Activated T-cell treated with anti-CD3 and anti-CD28 coated beads, Interleukin-2, amount 50 U/mL, for 4 hours (primary cell): ENCODE measurements at regions not wholly inside any gene's neighbourhood (a gene's known extent, or its start where the extent isn't known, plus 50 kb on each side); places are given as distances from the start of the nearest gene placed in this dataset.

ENCODE experiments used
- ATAC-seq, 2 donors: fragments of 200-7000 bp; cut with Tn5 transposase; one replicate each; pipeline ENCODE4 v1.10.0; 2021
- DNase-seq: peaks from one replicate; pipeline ENCODE4 v3.0.0-alpha.2; 2020
- H3K27me3 Mint-ChIP-seq: one replicate; pipeline ENCODE4 v1.8.0; 2021; ENCODE audit warnings: low read depth, mixed read lengths
- H3K36me3 Mint-ChIP-seq: one replicate; pipeline ENCODE4 v1.8.0; 2022; ENCODE audit warnings: mixed read lengths; ENCODE audit not compliant: insufficient read depth
- H3K4me1 Mint-ChIP-seq: one replicate; pipeline ENCODE4 v1.8.0; 2021; ENCODE audit warnings: low read depth, mixed read lengths
- H3K4me3 Mint-ChIP-seq: one replicate; pipeline ENCODE4 v1.8.0; 2021; ENCODE audit warnings: mild to moderate bottlenecking, moderate library complexity, mixed read lengths
- H3K9me3 Mint-ChIP-seq: one replicate; pipeline ENCODE4 v1.8.0; 2021; ENCODE audit warnings: mixed read lengths

DNA sequence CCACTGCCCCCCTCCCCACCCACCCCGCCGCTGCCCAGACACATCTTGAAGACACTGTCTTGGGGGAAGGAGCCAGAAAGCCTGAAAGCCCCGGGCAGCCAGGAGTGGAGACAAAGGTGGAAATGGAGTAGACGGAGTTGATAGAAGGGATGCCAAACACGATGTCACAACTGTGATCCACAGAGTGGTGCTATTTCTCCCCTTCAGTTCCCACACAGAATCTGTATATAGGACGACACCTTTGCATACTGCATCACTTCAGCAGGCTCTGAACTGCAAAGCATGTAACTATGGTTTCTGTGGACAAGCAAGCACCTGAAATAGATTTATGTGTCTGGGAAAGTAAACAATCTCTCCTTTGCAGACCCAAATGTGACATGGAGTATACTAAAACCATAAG, 56.4 kb upstream of the F13A1 start:
- ATAC-seq: no peak
- Mint-ChIP-seq H3K4me3 (no peak overlapping the region), H3K27me3 (peaks cover 2% of the 10 kb centered on the region), H3K4me1 (no peaks in the 10 kb centered on the region), H3K9me3 (no peaks in the 10 kb centered on the region), H3K36me3 (no peaks in the 10 kb centered on the region)
- no peak for DNase-seq

DNA sequence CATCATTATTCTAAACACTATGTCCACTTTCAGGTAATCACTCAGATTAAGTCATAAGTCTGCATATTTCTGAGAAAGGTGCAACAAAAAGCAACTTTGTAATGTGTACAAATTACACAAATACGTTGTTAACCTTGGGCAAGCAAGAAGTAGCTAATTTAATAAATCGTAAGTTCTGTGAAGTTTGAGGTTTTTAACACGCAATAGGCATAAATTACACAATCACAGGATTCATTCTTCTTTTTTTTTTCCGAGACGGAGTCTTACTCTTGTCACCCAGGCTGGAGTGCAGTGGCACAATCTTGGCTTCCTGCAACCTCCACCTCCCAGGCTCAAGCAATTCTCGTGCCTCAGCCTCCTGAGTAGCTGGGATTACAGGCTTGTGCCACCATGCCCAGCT, 57.2 kb upstream of the F13A1 start:
- Mint-ChIP-seq H3K36me3 (no peaks in the 10 kb centered on the region), H3K27me3 (peaks cover 2% of the 10 kb centered on the region), H3K9me3 (no peaks in the 10 kb centered on the region), H3K4me1 (no peaks in the 10 kb centered on the region), H3K4me3 (no peak overlapping the region)
- ATAC-seq: no peak
- DNase-seq: no peak

DNA sequence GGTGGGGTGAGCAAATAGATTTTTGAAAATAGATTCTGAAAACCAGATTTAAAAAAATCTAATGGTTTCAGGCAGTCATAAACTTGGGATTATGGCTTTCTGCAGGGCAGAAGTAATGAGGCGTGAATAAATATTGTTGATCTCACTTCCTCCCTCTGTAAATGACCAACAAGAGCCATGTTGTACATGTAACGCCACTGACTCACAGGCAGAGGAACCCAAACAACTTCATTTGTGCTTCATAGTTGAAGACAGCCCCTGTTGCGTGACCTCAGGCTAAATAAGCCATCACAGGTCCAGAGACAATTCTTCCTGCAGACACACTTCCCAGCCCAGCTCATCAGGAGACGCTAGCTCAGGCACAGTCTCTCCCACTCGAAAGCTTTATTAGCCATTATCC, 59.1 kb upstream of the F13A1 start:
- H3K4me3 Mint-ChIP-seq: no peak overlapping the region
- no peak for DNase-seq
- H3K27me3 Mint-ChIP-seq: peaks cover 2% of the 10 kb centered on the region
- H3K9me3 Mint-ChIP-seq: no peaks in the 10 kb centered on the region
- ATAC-seq: no peak
- H3K36me3 Mint-ChIP-seq: no peaks in the 10 kb centered on the region
- H3K4me1 Mint-ChIP-seq: no peaks in the 10 kb centered on the region

DNA sequence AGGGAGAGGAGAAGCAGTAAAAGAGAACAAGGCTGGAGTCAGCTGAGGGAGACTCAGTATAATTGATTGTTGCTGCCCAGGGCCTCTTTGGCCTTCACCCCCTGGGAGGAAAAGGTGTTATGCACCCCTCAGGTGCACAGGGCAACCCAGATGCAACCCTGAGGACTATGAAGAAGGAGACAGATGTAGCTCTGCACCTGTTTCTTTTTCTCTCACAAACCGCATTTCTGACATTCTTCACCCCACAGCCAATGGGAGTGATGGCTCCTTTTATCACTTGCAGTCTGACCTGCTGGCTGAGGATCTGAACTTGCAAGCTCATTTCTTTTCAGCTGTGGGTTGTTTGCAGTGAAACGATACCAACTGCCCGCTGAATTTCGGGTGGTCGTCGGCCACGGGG, 64.1 kb upstream of the F13A1 start:
- no peak overlapping the region for H3K4me3 Mint-ChIP-seq
- no peaks in the 10 kb centered on the region for H3K27me3 Mint-ChIP-seq
- ATAC-seq (no peak), DNase-seq (no peak)
- H3K9me3 Mint-ChIP-seq: no peaks in the 10 kb centered on the region
- H3K36me3 Mint-ChIP-seq: no peaks in the 10 kb centered on the region
- H3K4me1 Mint-ChIP-seq: no peaks in the 10 kb centered on the region

DNA sequence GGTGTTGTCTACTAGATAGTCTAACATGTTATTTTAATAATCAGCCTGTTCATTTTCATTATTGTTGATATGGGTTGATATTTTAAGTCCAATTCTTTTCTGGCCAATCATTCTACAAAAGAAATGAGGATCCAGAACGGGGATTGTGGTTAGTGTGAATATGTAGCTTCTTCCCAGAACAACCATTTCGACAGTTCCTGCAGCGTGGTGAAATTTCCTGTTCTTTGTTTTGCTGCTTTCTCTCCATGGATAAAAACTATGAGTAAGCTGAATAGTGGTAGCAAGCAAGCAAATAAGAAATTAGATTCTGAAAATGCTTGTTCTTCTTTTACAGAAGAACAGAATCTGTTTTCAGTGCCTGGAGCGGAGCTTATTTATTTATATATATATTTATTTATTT, 65.5 kb upstream of the F13A1 start:
- ATAC-seq (no peak), DNase-seq (no peak)
- Mint-ChIP-seq H3K4me3 (no peak overlapping the region), H3K27me3 (no peaks in the 10 kb centered on the region), H3K4me1 (no peaks in the 10 kb centered on the region), H3K9me3 (no peaks in the 10 kb centered on the region), H3K36me3 (no peaks in the 10 kb centered on the region)

DNA sequence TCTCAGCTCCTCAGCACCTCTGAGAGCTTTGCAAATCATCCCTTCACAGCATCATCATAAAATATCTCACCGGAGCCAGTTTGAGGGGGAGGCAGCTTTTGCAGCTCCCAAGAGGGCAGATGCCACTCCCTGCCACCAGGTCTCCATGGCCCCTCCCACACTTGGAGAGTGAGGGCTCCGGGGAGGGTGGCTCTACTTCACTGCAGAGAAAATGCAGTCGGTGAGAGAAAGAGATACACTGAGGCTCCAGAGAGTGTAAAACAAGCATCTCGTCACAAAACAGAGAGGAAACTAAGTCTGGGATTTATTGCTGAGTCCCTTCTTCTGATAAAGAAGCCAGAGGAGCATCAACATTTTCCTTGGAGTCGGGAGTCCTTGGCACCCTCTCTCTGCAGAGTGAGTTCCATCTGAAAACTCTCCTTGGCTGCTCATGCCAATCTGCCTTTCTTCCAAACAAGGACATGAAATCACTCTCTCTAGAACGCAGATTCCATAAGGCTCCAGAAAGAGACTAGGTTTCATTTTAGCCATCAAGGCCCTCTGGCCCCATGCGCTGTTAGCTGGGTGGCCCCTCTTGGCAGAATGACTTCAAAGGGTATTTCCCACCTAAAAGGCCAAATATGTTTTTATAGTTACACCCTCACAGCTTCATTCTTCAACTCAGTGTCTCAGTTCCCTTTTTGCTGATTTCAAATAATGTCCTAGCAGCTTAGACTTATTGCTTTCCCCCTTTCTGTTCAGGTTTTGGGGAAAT, 70.6 kb upstream of the F13A1 start:
- ATAC-seq: no peak
- no peaks in the 10 kb centered on the region for H3K36me3 Mint-ChIP-seq
- H3K9me3 Mint-ChIP-seq: no peaks in the 10 kb centered on the region
- H3K4me3 Mint-ChIP-seq: no peak overlapping the region
- no peaks in the 10 kb centered on the region for H3K4me1 Mint-ChIP-seq
- no peak for DNase-seq
- H3K27me3 Mint-ChIP-seq: peaks cover 3% of the 10 kb centered on the region

DNA sequence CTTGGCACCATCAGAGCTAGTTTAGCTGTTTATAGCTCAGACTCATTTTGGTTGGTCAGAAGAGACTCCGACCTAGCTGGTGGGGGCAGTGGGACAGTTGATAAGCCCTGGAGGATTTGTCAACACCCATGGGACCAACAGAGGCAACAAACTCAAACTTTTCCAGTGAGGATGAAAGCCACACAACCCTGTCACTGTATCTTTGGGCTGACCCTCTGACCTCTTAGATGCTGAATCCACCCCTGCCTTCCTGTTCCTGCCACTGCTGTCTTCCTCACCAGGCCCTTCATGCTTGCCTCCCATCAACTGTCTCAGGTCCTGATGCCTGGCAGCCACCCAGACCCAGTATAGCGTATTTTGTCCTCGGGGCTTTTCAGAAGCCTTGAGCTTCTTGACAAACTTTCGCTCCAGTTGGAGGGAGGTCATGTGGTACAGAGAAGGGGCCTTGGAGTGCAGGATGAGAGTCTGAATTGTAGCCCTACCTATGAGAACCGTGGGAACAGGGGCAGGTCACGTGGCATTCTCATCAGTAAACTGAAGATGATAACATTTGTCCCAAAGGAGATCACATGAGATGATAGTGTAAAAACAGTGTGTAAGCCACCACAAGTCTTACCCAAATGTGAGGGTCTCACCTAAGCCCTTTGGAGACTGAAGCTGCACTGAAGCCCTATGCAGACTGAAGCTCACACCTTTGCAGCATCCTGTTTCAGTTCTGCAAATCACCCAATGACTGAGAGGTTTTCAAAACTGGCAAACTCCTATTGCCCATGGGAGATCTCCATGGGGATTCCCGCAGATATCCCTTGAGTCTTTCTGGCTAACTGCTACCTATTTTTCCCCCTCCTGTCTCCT, 72.0 kb upstream of the F13A1 start:
- ATAC-seq (no peak), DNase-seq (no peak)
- H3K9me3 Mint-ChIP-seq: no peaks in the 10 kb centered on the region
- peaks cover 9% of the 10 kb centered on the region for H3K27me3 Mint-ChIP-seq
- no peaks in the 10 kb centered on the region for H3K4me1 Mint-ChIP-seq
- no peaks in the 10 kb centered on the region for H3K36me3 Mint-ChIP-seq
- H3K4me3 Mint-ChIP-seq: no peak overlapping the region

DNA sequence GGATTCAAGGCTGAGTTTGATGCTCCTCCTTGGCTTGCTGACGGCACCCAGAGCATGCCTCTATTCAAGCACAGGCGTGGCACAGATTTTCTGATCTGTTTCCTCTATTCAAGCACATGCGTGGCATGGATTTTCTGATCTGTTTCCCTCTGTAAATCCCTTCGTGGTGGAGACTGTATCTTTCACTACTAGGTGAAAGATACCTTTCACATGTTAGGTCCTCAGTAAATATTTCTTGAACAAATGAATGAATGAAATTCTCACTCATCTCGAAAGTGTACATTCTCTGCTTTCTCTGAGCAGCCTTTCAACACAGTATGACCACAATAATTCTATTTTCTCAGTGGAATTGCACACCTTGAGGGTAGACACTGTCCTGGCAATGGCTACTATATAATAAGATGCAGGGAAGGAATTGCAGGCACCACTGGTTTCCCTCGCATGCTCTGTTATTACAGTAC, 72.6 kb upstream of the F13A1 start:
- DNase-seq (no peak), ATAC-seq (no peak)
- no peaks in the 10 kb centered on the region for H3K4me1 Mint-ChIP-seq
- H3K36me3 Mint-ChIP-seq: no peaks in the 10 kb centered on the region
- no peak overlapping the region for H3K4me3 Mint-ChIP-seq
- H3K9me3 Mint-ChIP-seq: no peaks in the 10 kb centered on the region
- H3K27me3 Mint-ChIP-seq: peaks cover 9% of the 10 kb centered on the region

DNA sequence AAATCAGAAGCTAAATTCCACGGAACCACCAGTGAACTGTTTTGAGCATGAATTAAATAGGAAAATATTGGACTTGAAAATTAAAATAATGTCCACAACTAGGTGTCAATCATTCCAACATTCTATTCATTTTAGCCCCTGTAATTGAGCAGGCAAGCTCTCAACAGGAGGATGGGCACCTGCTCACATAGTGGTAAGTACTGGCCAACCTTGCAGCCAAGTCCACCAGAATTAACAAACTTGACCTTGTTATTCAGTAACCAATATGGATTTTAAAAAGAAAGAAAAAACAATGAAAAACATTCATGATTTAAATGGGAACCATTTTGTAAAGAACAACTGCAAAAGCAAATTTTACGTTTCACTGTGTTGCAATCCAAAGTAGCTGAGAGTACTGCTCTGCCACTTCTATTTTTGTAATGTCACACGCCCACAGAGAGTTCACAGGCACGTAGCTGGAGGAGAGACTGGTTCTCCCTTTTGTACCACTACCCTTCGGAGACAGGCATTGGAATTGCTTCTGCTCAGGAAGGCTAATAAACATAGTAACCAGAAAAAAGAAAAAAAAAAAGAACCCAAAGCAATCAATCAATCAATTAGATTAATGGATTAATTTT, 75.2 kb upstream of the F13A1 start:
- H3K36me3 Mint-ChIP-seq: no peaks in the 10 kb centered on the region
- no peaks in the 10 kb centered on the region for H3K9me3 Mint-ChIP-seq
- H3K4me3 Mint-ChIP-seq: no peak overlapping the region
- no peaks in the 10 kb centered on the region for H3K4me1 Mint-ChIP-seq
- no peak for DNase-seq
- ATAC-seq: no peak
- peaks cover 9% of the 10 kb centered on the region for H3K27me3 Mint-ChIP-seq

DNA sequence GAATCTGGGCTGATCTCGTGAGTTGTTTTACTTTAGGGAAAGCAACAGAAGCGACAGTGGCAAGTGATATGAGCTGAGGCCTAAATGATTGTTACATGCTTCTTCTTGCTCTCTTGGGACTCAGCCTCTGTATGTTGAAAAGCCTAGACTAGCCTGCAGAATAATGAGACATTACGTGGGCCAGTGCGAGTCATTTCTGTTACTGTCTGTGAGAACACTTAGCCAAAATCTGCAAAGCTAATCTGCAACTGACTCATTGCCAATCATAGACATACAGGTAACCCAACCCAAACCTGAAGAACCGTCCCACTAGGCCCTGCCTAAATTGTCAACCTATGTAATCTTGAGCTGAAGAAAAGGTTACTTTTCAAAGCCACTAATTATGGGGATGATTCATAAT, 77.4 kb upstream of the F13A1 start:
- DNase-seq (no peak), ATAC-seq (no peak)
- H3K9me3 Mint-ChIP-seq: no peaks in the 10 kb centered on the region
- H3K4me1 Mint-ChIP-seq: no peaks in the 10 kb centered on the region
- no peak overlapping the region for H3K4me3 Mint-ChIP-seq
- H3K36me3 Mint-ChIP-seq: no peaks in the 10 kb centered on the region
- peaks cover 9% of the 10 kb centered on the region for H3K27me3 Mint-ChIP-seq

DNA sequence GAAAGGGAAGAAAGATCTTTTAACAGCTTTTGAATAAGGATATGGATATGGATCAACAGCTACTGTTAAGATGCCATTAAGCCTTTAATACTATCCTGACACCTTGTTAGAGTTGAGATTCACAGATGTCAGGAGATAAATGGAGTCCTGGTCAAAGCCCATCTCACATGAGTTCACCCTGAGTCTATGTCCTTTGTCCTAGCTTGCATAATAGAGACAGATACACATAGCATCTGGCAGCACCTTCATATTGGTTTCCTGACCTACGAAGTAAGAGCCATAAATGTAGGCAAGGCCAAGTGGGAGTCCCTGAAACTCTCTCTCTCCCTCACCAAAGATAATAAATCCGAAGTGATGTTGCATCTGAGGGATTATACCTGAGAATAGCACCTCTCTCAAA, 79.1 kb upstream of the F13A1 start:
- H3K4me1 Mint-ChIP-seq: no peaks in the 10 kb centered on the region
- no peaks in the 10 kb centered on the region for H3K9me3 Mint-ChIP-seq
- H3K27me3 Mint-ChIP-seq: peaks cover 9% of the 10 kb centered on the region
- H3K4me3 Mint-ChIP-seq: no peak overlapping the region
- no peak for ATAC-seq
- H3K36me3 Mint-ChIP-seq: no peaks in the 10 kb centered on the region
- DNase-seq: no peak

DNA sequence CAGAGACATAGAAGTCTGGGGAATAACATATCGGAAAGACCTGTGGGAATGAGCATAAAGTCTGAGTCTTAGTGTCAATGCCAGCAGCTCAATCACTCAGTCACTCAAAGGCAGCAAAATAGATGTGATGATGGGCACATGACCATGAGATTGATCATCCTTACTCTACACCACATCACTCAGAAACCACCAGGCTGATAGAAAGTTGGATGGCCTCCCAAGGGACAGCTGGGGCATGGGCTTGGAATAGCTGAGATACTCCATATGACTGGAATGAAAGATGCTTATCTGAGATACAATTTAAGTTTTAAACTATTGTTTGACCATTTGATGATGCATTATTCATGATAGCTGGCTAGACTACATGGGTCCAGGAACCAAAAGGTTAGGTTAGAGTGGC, 80.9 kb upstream of the F13A1 start:
- no peaks in the 10 kb centered on the region for H3K36me3 Mint-ChIP-seq
- H3K4me1 Mint-ChIP-seq: no peaks in the 10 kb centered on the region
- DNase-seq (no peak), ATAC-seq (no peak)
- no peaks in the 10 kb centered on the region for H3K9me3 Mint-ChIP-seq
- no peak overlapping the region for H3K4me3 Mint-ChIP-seq
- peaks cover 2% of the 10 kb centered on the region for H3K27me3 Mint-ChIP-seq

DNA sequence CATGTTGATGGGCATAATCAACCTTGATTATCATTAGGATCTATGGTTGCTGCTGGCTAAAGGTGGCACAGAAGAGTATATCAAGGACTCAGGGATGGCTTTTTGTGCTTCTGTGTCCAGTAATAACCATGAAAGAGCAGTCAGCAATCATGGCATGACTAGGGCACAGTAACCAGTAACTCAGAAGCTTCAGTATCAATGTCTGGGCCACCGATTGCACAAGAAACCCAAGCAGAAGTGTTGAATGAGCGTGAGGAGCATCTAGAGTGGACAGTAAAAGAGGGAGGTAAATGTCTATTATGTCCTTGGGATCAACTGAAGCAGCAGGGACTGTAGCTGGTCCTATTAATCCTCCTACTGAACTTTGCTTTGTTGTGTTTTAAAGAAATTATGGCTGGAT, 81.5 kb upstream of the F13A1 start:
- Mint-ChIP-seq H3K9me3 (no peaks in the 10 kb centered on the region), H3K27me3 (no peaks in the 10 kb centered on the region), H3K36me3 (no peaks in the 10 kb centered on the region), H3K4me3 (no peak overlapping the region), H3K4me1 (no peaks in the 10 kb centered on the region)
- DNase-seq: no peak
- ATAC-seq: no peak

DNA sequence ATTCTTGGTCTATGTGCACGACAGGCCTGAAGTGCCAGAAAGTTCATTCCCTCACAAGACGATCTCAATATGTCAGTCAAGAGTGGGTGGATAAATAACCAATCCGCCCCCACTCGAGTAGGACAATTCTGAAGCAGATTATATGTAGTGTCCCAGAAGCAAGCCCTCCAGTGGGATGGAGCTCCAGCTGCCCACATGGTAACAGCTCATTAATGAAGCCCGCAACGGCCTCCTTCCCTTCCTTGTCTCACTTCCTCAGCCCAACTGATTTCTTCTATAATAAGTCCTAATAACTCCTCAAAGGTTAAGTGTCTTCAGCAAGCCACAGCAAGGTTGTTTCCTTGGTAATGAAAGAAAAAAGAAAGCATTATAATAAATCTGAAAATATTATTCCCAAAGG, 82.1 kb upstream of the F13A1 start:
- ATAC-seq: no peak
- Mint-ChIP-seq H3K9me3 (no peaks in the 10 kb centered on the region), H3K4me3 (no peak overlapping the region), H3K36me3 (no peaks in the 10 kb centered on the region), H3K4me1 (no peaks in the 10 kb centered on the region), H3K27me3 (no peaks in the 10 kb centered on the region)
- DNase-seq: no peak

DNA sequence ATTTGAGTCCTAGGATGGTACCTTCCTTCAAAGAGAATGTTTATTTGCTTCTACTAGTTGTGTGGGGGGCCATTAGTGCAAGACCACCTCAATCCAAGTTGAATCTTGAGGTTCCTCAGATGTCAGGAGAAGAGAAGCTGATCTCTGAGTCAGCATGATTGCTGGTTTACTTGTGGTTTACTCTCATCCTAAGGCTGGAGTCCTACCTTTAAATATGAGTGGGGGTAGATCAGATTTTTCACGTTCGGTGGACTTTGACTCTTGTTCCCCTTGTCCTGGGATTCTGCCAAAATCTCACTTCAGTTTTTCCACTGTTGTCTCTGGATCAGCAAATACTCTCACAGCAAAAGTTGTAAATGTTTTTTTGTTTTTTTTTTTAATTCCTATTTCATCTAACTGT, 84.6 kb upstream of the F13A1 start:
- Mint-ChIP-seq H3K4me1 (no peaks in the 10 kb centered on the region), H3K4me3 (no peak overlapping the region), H3K9me3 (no peaks in the 10 kb centered on the region), H3K36me3 (no peaks in the 10 kb centered on the region), H3K27me3 (peaks cover 4% of the 10 kb centered on the region)
- no peak for DNase-seq
- ATAC-seq: no peak
